ENCODE measurements at regions not wholly inside any gene's neighbourhood (a gene's known extent, or its start where the extent isn't known, plus 50 kb on each side); places are given as distances from the start of the nearest gene placed in this dataset.
"Not testable (repeated sequence)": the region's sequence is repeated elsewhere in the genome, so short reads cannot be mapped to it uniquely, and the experiment has no call there.

GRCh38 chr18:10085416-10085815, 171.6 kb downstream of the VAPA start:
- no peak for DNase-seq (ENCODE audit: low spot score)

- no peak for DNase-seq (ENCODE audit: low spot score)
These were observed 172.1 kb downstream of the VAPA start for GRCh38 chr18:10085876-10086275.

GRCh38 chr18:10086458-10087210, 172.8 kb downstream of the VAPA start:
- DNase-seq (ENCODE audit: low spot score), result no peak

GRCh38 chr18:10088734-10089133, 174.9 kb downstream of the VAPA start:
- no peak for DNase-seq (ENCODE audit: low spot score)

- no peak for DNase-seq (ENCODE audit: low spot score)
These were observed 176.1 kb downstream of the VAPA start for GRCh38 chr18:10089881-10090280.

- no peak for DNase-seq (ENCODE audit: low spot score)
These were observed 176.9 kb downstream of the VAPA start for GRCh38 chr18:10090668-10091067.

GRCh38 chr18:10093445-10093844, 179.6 kb downstream of the VAPA start:
- no peak for DNase-seq (ENCODE audit: low spot score)

GRCh38 chr18:10094154-10094553, 180.3 kb downstream of the VAPA start:
- DNase-seq (ENCODE audit: low spot score), result no peak

- DNase-seq (ENCODE audit: low spot score), result no peak
These were observed 180.8 kb downstream of the VAPA start for GRCh38 chr18:10094655-10095054.

- DNase-seq (ENCODE audit: low spot score), result no peak
These were observed 181.5 kb downstream of the VAPA start for GRCh38 chr18:10095356-10095755.

- DNase-seq (ENCODE audit: low spot score), result no peak
These were observed 185.8 kb downstream of the VAPA start for GRCh38 chr18:10099539-10100140.

- DNase-seq (ENCODE audit: low spot score), result no peak
These were observed 186.4 kb downstream of the VAPA start for GRCh38 chr18:10100196-10100595.

GRCh38 chr18:10100941-10101701, 187.3 kb downstream of the VAPA start:
- no peak for DNase-seq (ENCODE audit: low spot score)

- no peak for DNase-seq (ENCODE audit: low spot score)
These were observed 187.9 kb downstream of the VAPA start for GRCh38 chr18:10101729-10102128.

- DNase-seq (ENCODE audit: low spot score), result not testable (repeated sequence)
These were observed 191.3 kb downstream of the VAPA start for GRCh38 chr18:10105118-10105517.

GRCh38 chr18:10111191-10111590, 197.4 kb downstream of the VAPA start:
- no peak for DNase-seq (ENCODE audit: low spot score)

- DNase-seq (ENCODE audit: low spot score), result no peak
These were observed 198.1 kb downstream of the VAPA start for GRCh38 chr18:10111944-10112343.

- no peak for DNase-seq (ENCODE audit: low spot score)
These were observed 199.6 kb downstream of the VAPA start for GRCh38 chr18:10113121-10114022.

- DNase-seq (ENCODE audit: low spot score), result no peak
These were observed 201.1 kb downstream of the VAPA start for GRCh38 chr18:10114717-10115463.

- no peak for DNase-seq (ENCODE audit: low spot score)
These were observed 202.8 kb downstream of the VAPA start for GRCh38 chr18:10116574-10116973.

- DNase-seq (ENCODE audit: low spot score), result no peak
These were observed 205.7 kb downstream of the VAPA start for GRCh38 chr18:10119528-10119927.
